HepG2 (cell line): ENCODE measurements at regions not wholly inside any gene's neighbourhood (a gene's known extent, or its start where the extent isn't known, plus 50 kb on each side); places are given as distances from the start of the nearest gene placed in this dataset.

ENCODE experiments used
- ATAC-seq: fragments of 200-7000 bp; cut with Tn5 transposase; 3 replicates; pipeline ENCODE4 v1.9.1; 2020; ENCODE audit warnings: mild to moderate bottlenecking, moderate library complexity
- BruUV-seq: library from RNA; stranded (reverse); fragments of 400-500 nt; replicated peaks from 2 replicates; lab custom pipeline; 2021; lab: Mats Ljungman, UMichigan
- CTCF ChIA-PET: fragments of 300-600 bp; formaldehyde crosslinking; extraction: SDS; loops from one replicate; lab custom pipeline; 2021; ENCODE audit warnings: low total read pairs, inconsistent platforms, low intra/inter-chr PET ratio; lab: Yijun Ruan, JAX
- POLR2A ChIA-PET: fragments of 350-600 bp; sonication (Branson Sonifier 250); formaldehyde crosslinking; loops from one replicate; lab custom pipeline; 2020; ENCODE audit warnings: antibody characterized with exemption, inconsistent platforms; lab: Yijun Ruan, JAX
- DNase-seq: peaks from one replicate; pipeline ENCODE4 v3.0.0-alpha.2; 2015; ENCODE audit warnings: low spot score
- FAIRE-seq: peaks from 3 replicates; lab custom pipeline; 2011; peaks lifted over from hg19 to GRCh38; lab: Jason Lieb, UNC
- H2AFZ ChIP-seq: one replicate; pipeline ENCODE4 v1.6.1; 2011; ENCODE audit warnings: low read length, inconsistent platforms
- H3K27ac ChIP-seq: fragments of 300-600 bp; 3 replicates; pipeline ENCODE4 v1.8.0; 2011; ENCODE audit warnings: mixed run types, mild to moderate bottlenecking, mixed read lengths, low read length, inconsistent platforms; ENCODE audit not compliant: insufficient read depth; ENCODE audit errors: extremely low read length
- H3K27me3 ChIP-seq, 2 experiments: fragments of 200-600 bp in 1 of 2; 2 replicates in 1 of 2; 3 replicates in 1 of 2; pipeline versions ENCODE4 v1.6.0 to v1.8.0; 2011; ENCODE audit warnings: low read length in 2 of 2, mild to moderate bottlenecking in 2 of 2, moderate library complexity in 2 of 2, inconsistent platforms in 1 of 2; ENCODE audit not compliant: insufficient read depth in 2 of 2, control insufficient read depth in 1 of 2
- H3K36me3 ChIP-seq, 2 experiments: fragments of 200-600 bp in 1 of 2; replicated peaks in 1 of 2; 2 replicates in 1 of 2; 3 replicates in 1 of 2; pipeline versions ENCODE4 v1.5.1 to v1.8.0; 2011; ENCODE audit warnings: low read length in 2 of 2, inconsistent platforms in 1 of 2; ENCODE audit not compliant: insufficient read depth in 2 of 2, control insufficient read depth in 1 of 2
- H3K4me1 ChIP-seq: 2 replicates; pipeline ENCODE4 v1.5.1; 2012; ENCODE audit warnings: low read length, inconsistent platforms; ENCODE audit not compliant: insufficient read depth
- H3K4me2 ChIP-seq: 2 replicates; pipeline ENCODE4 v1.6.0; 2011; ENCODE audit warnings: low read depth, low read length, inconsistent platforms
- H3K4me3 ChIP-seq, 3 experiments: fragments of 200-600 bp in 1 of 3; sonication (generic), shearing (Covaris generic) in 1 of 3; replicated peaks in 1 of 3; 2 replicates each; pipeline ENCODE4 v1.5.1; 2011 to 2016; ENCODE audit warnings: low read length in 3 of 3, inconsistent platforms in 2 of 3, low read depth in 2 of 3, mild to moderate bottlenecking in 2 of 3, control low read depth in 1 of 3, mixed read lengths in 1 of 3; ENCODE audit not compliant: insufficient read depth in 1 of 3
- H3K79me2 ChIP-seq: one replicate; pipeline ENCODE4 v1.6.1; 2011; ENCODE audit warnings: low read length, inconsistent platforms; ENCODE audit not compliant: insufficient read depth
- H3K9ac ChIP-seq: 2 replicates; pipeline ENCODE4 v1.6.0; 2011; ENCODE audit warnings: mild to moderate bottlenecking, low read depth, low read length, inconsistent platforms; ENCODE audit not compliant: insufficient read depth
- H3K9me3 ChIP-seq: 2 replicates; pipeline ENCODE4 v1.5.1; 2012; ENCODE audit warnings: mild to moderate bottlenecking, low read length
- H4K20me1 ChIP-seq: 2 replicates; pipeline ENCODE4 v1.6.0; 2011; ENCODE audit warnings: inconsistent platforms, mild to moderate bottlenecking, low read length, moderate library complexity; ENCODE audit not compliant: insufficient read depth
- ARID3A ChIP-seq: IDR thresholded peaks from 2 replicates; pipeline ENCODE4 v1.6.1; 2012; ENCODE audit warnings: low read depth, low read length, improper control_type of control experiment
- DNMT1 ChIP-seq: sonication (generic); formaldehyde crosslinking; IDR thresholded peaks from 2 replicates; pipeline ENCODE4 v1.5.1; 2020; ENCODE audit warnings: mild to moderate bottlenecking, missing genetic modification reagents
- ESRRA ChIP-seq: sonication (generic); formaldehyde crosslinking; IDR thresholded peaks from 2 replicates; pipeline ENCODE4 v1.5.1; 2020; ENCODE audit warnings: mild to moderate bottlenecking, low read depth, missing genetic modification reagents
- HMG20A ChIP-seq: IDR thresholded peaks from 2 replicates; pipeline ENCODE4 v1.6.1; 2016; ENCODE audit warnings: borderline replicate concordance
- POGZ ChIP-seq: sonication (generic); formaldehyde crosslinking; IDR thresholded peaks from 2 replicates; pipeline ENCODE4 v1.4.0; 2020; ENCODE audit warnings: mild to moderate bottlenecking, missing genetic modification reagents
- RFXAP ChIP-seq: sonication (generic); formaldehyde crosslinking; IDR thresholded peaks from 2 replicates; pipeline ENCODE4 v1.4.0; 2020; ENCODE audit warnings: missing genetic modification reagents, borderline replicate concordance
- SIX1 ChIP-seq: sonication (generic); formaldehyde crosslinking; IDR thresholded peaks from 2 replicates; pipeline ENCODE4 v1.4.0; 2020; ENCODE audit warnings: missing genetic modification reagents, borderline replicate concordance
- SMAD3 ChIP-seq: sonication (generic); formaldehyde crosslinking; IDR thresholded peaks from 2 replicates; pipeline ENCODE4 v1.4.0; 2020; ENCODE audit warnings: missing genetic modification reagents
- TSC22D2 ChIP-seq: sonication (generic); formaldehyde crosslinking; IDR thresholded peaks from 2 replicates; pipeline ENCODE4 v1.5.1; 2020; ENCODE audit warnings: missing genetic modification reagents, mild to moderate bottlenecking, borderline replicate concordance
- ZNF225 ChIP-seq: sonication (generic); formaldehyde crosslinking; IDR thresholded peaks from 2 replicates; pipeline ENCODE4 v1.4.0; 2020; ENCODE audit warnings: mild to moderate bottlenecking, missing genetic modification reagents
- ZNF354B ChIP-seq: sonication (generic); formaldehyde crosslinking; IDR thresholded peaks from 2 replicates; pipeline ENCODE4 v1.8.0; 2022; ENCODE audit warnings: mild to moderate bottlenecking, missing genetic modification reagents
- ZNF629 ChIP-seq: sonication (generic); formaldehyde crosslinking; conservative IDR thresholded peaks from 2 replicates; pipeline ENCODE4 v1.5.0; 2020; ENCODE audit warnings: missing genetic modification reagents
- ZNF770 ChIP-seq: sonication (generic); formaldehyde crosslinking; IDR thresholded peaks from 2 replicates; pipeline ENCODE4 v1.5.0; 2020; ENCODE audit warnings: mild to moderate bottlenecking, missing genetic modification reagents
- WGBS: methylation state at CpG from one replicate; pipeline ENCODE4 v1.1.6; 2017; ENCODE audit warnings: low lambda C conversion rate; 5-methylcytosine and 5-hydroxymethylcytosine counted together
- in situ Hi-C: cut with HindIII; loops from 2 replicates; pipeline ENCODE4 v1.10.0; 2017; ENCODE audit warnings: low pct_unique_long_range_greater_than_20kb; ENCODE audit not compliant: extremely low pct_ligation_motif_present
- intact Hi-C: fragments of 100-400 bp; cut with micrococcal nuclease; formaldehyde crosslinking; loops from one replicate; pipeline ENCODE4 v1.10.0; 2022; ENCODE audit not compliant: unreplicated experiment

DNA sequence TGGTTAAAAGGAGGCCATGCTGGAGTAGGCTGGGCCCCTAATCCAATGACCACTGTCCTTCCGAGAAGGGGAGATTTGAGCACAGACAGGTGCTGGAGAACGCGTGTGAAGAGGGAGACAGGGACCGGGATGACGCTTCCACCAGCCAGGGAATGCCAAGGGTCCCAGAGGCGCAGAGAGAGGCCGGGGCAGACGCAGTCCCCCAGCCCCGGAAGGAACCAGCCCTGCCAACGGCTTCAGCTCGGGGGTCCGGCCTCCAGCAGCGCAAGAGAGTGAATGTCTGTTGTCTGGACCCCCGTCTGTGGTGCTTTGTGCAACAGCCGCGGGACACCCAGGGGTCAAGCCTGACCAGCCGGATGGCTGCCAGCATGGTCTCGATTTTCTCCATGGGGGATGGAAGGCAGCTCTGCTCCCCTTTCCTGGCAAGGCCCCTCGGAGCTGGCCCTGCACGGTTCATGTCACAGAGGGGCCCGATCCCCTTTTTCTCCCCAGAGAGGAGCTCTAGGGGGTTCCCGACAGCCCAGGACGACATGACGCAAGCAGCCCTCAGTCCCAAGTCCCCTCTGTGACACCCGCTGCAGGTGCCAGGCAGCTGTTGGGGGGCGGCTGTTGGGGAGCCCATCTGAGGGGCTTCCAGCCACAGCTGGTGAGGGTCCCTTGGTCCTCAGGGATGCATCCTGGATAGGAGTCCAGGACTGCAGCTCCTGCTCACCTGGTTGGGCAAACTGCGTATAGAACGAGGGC, 73.5 kb downstream of the SIK1 start:
- H3K4me2 ChIP-seq = no peak overlapping the region
- TF ChIP-seq ESRRA (CRISPR knock-in tag) (no peak), TSC22D2 (CRISPR knock-in tag) (no peak), DNMT1 (no peak), HMG20A (no peak), RFXAP (CRISPR knock-in tag) (no peak), ZNF354B (CRISPR knock-in tag) (no peak), ZNF629 (no peak), POGZ (CRISPR knock-in tag) (no peak), ZNF225 (CRISPR knock-in tag) (no peak), ZNF770 (no peak), SMAD3 (no peak), SIX1 (CRISPR knock-in tag) (no peak), ARID3A (no peak)
- no peak for ATAC-seq
- no peak for FAIRE-seq
- H3K9me3 ChIP-seq = no peaks in the 10 kb centered on the region
- no peak for DNase-seq
- H4K20me1 ChIP-seq = no peaks in the 10 kb centered on the region
- H3K4me1 ChIP-seq = peaks cover 38% of the 10 kb centered on the region
- POLR2A ChIA-PET = no interaction called here
- CTCF ChIA-PET = no interaction called here
- intact Hi-C loops (no loop called here), in situ Hi-C loops (no loop called here)
- WGBS = 81% methylated on average over 11 of the region's 28 CpGs
- no peak overlapping the region for H3K9ac ChIP-seq
- H3K27ac ChIP-seq = no peak overlapping the region
- BruUV-seq = no TSS peak
- no peak overlapping the region for H3K4me3 ChIP-seq
- H2AFZ ChIP-seq = no peak overlapping the region
- H3K27me3 ChIP-seq = peaks cover 2 to 21% of the 10 kb centered on the region in 2 experiments; a peak in 4 of 5 replicates
- no peaks in the 10 kb centered on the region for H3K79me2 ChIP-seq
- no peaks in the 10 kb centered on the region for H3K36me3 ChIP-seq
